ENCODE measurements at regions not wholly inside any gene's neighbourhood (a gene's known extent, or its start where the extent isn't known, plus 50 kb on each side); places are given as distances from the start of the nearest gene placed in this dataset.

GRCh38 chr16:59173408-59173831, 439.3 kb upstream of the GOT2 start:
- DNase-seq: no peak

GRCh38 chr16:59170099-59170712, 436.1 kb upstream of the GOT2 start:
- no peak for DNase-seq

GRCh38 chr16:59169168-59169567, 435.1 kb upstream of the GOT2 start:
- DNase-seq: no peak

- no peak for DNase-seq
Measured at GRCh38 chr16:59168461-59169114, 434.5 kb upstream of the GOT2 start.

- DNase-seq: peak; percentile 15
Measured at GRCh38 chr16:59164461-59164860, 430.3 kb upstream of the GOT2 start.

GRCh38 chr16:59163371-59164055, 429.4 kb upstream of the GOT2 start:
- no peak for DNase-seq

GRCh38 chr16:59161679-59162078, 427.6 kb upstream of the GOT2 start:
- no peak for DNase-seq

- no peak for DNase-seq
Measured at GRCh38 chr16:59154295-59154694, 420.2 kb upstream of the GOT2 start.

GRCh38 chr16:59148769-59149155, 414.6 kb upstream of the GOT2 start:
- DNase-seq: no peak

- DNase-seq: peak; percentile 78
Measured at GRCh38 chr16:59148056-59148768, 414.1 kb upstream of the GOT2 start.

- DNase-seq: no peak
Measured at GRCh38 chr16:59146140-59146539, 412.0 kb upstream of the GOT2 start.

- DNase-seq: no peak
Measured at GRCh38 chr16:59144841-59145240, 410.7 kb upstream of the GOT2 start.

GRCh38 chr16:59144326-59144725, 410.2 kb upstream of the GOT2 start:
- no peak for DNase-seq

- DNase-seq: no peak
Measured at GRCh38 chr16:59126486-59126885, 392.4 kb upstream of the GOT2 start.

GRCh38 chr16:59124056-59124455, 389.9 kb upstream of the GOT2 start:
- no peak for DNase-seq

- no peak for DNase-seq
Measured at GRCh38 chr16:59123479-59123878, 389.4 kb upstream of the GOT2 start.

- DNase-seq: peak; percentile 43
Measured at GRCh38 chr16:59122262-59122537, 388.1 kb upstream of the GOT2 start.

- peak; percentile 55 for DNase-seq
Measured at GRCh38 chr16:59121411-59122261, 387.5 kb upstream of the GOT2 start.

- DNase-seq: no peak
Measured at GRCh38 chr16:59116744-59117143, 382.6 kb upstream of the GOT2 start.

GRCh38 chr16:59114790-59115189, 380.7 kb upstream of the GOT2 start:
- DNase-seq: no peak

- no peak for DNase-seq
Measured at GRCh38 chr16:59113004-59113670, 379.0 kb upstream of the GOT2 start.
